Thyroid gland (tissue), 4 donors: ENCODE measurements at regions not wholly inside any gene's neighbourhood (a gene's known extent, or its start where the extent isn't known, plus 50 kb on each side); places are given as distances from the start of the nearest gene placed in this dataset.

Experiments
- POLR2A ChIP-seq, 2 donors: fragments of 450-650 bp; IDR thresholded peaks; one replicate each; pipeline ENCODE4 v1.6.1; 2017; ENCODE audit warnings: antibody characterized with exemption in 2 of 2, mild to moderate bottlenecking in 2 of 2, moderate library complexity in 1 of 2
- TF ChIP-seq, protein P1 (sequence below), 6 experiments: fragments of 200-600 bp in 3 of 6; fragments of 450-650 bp in 3 of 6; sonication (generic) in 3 of 6; IDR thresholded peaks; one replicate each; pipeline ENCODE4 v1.5.1; 2016 to 2019; ENCODE audit warnings: antibody characterized with exemption in 6 of 6, mild to moderate bottlenecking in 2 of 6, inconsistent platforms in 1 of 6, moderate library complexity in 1 of 6

DNA sequence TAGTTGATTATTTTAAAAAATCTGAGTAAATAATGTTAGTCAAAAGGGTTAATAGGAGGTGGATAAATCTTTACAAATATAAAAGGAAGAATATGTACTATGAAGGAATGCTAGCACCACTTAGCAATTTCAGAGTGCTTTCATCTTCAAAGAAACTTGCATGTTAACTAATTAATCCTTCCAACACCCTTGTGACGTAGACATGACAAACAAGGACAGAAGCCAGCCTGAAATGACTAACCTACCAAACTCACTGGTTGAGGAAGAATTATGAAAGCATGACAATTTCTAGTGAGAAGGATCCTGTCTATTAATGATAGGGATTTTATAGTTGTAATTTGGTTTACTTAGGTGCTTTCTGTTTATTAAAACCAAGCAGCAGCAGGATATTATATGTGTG, 468.0 kb upstream of the FZD8 start:
- no peak for TF ChIP-seq POLR2A (IDR thresholded peaks at IDR 0.05)
- TF ChIP-seq, protein P1, sequence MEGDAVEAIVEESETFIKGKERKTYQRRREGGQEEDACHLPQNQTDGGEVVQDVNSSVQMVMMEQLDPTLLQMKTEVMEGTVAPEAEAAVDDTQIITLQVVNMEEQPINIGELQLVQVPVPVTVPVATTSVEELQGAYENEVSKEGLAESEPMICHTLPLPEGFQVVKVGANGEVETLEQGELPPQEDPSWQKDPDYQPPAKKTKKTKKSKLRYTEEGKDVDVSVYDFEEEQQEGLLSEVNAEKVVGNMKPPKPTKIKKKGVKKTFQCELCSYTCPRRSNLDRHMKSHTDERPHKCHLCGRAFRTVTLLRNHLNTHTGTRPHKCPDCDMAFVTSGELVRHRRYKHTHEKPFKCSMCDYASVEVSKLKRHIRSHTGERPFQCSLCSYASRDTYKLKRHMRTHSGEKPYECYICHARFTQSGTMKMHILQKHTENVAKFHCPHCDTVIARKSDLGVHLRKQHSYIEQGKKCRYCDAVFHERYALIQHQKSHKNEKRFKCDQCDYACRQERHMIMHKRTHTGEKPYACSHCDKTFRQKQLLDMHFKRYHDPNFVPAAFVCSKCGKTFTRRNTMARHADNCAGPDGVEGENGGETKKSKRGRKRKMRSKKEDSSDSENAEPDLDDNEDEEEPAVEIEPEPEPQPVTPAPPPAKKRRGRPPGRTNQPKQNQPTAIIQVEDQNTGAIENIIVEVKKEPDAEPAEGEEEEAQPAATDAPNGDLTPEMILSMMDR (IDR thresholded peaks at IDR 0.05): no peak
